ENCODE measurements at regions not wholly inside any gene's neighbourhood (a gene's known extent, or its start where the extent isn't known, plus 50 kb on each side); places are given as distances from the start of the nearest gene placed in this dataset.

GRCh38 chr9:90009447-90009846 is 404.6 kb downstream of the GADD45G start:
- TF ChIP-seq EZH2 (IDR thresholded peaks at IDR 0.05; ENCODE audit: borderline replicate concordance, low read length) (no peak), CTCF (IDR thresholded peaks at IDR 0.05; ENCODE audit: low read length) (no peak)

Measured in OCI-LY1 (cell line).